RPMI8226 (cell line): ENCODE measurements at regions not wholly inside any gene's neighbourhood (a gene's known extent, or its start where the extent isn't known, plus 50 kb on each side); places are given as distances from the start of the nearest gene placed in this dataset.
"Not testable (repeated sequence)": the region's sequence is repeated elsewhere in the genome, so short reads cannot be mapped to it uniquely, and the experiment has no call there.

Source experiments
- DNase-seq: peaks from one replicate; pipeline ENCODE4 v3.0.0-alpha.2; 2015

DNA sequence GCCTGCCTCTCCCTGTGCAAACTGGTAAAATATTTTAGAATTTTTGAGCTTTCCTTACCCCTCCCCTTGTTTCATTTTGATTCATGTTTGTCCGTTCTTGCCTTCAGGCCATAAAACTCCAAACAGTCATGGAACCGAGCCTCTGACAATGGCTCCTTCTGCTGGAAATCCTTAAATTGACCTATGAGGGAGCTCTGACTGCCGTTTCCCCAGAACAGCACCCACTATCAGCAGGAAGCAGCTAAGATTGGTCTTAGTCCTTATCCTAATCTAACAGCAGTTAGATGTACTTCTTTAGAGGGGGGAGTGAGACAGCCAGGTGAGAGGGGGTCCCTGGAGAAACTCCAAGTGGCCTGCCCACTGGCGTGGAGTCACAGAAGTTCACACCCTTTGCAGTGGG lies 106.7 kb downstream of the FAM174A start:
- DNase-seq: no peak

DNA sequence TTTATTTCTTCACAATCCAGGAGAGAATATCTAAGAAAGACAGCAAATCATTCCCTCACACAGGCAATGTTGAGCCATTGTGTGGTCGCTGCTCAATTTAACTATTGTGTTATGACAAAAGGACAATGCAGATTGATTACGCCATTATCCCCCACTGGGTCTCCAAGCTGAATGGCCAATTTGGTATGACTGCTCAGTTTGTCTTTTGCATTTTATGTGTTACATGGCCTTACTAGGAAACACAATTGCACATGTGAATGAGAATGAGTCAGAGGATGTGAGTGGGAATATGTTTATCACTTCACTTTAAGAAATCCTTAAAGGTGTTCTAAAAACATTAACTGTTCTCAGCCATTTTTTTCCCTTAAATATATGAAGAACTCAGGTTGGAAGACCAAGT lies 108.3 kb downstream of the FAM174A start:
- no peak for DNase-seq

- no peak for DNase-seq
Measured at GRCh38 chr5:100644185-100644584, 109.0 kb downstream of the FAM174A start.

DNA sequence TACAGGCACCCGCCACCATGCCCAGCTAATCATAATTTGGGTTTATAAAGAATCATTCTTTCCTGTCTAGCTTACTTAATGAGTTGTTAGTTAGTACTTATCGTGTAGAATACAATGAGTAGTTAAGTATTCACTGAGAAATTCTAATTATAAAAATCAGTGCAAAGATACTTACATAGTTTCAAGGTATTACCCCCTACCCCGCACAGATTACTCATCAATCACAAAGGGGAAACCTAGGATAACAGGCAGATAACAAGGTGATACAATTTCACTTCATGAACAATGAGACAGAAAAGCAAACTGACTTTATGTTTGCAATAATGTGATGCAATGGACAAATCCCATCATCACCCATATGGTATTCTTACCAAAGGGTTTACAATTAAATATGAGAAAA lies 109.6 kb downstream of the FAM174A start:
- DNase-seq: no peak

GRCh38 chr5:100646011-100646410 lies 110.8 kb downstream of the FAM174A start:
- DNase-seq: no peak

DNA sequence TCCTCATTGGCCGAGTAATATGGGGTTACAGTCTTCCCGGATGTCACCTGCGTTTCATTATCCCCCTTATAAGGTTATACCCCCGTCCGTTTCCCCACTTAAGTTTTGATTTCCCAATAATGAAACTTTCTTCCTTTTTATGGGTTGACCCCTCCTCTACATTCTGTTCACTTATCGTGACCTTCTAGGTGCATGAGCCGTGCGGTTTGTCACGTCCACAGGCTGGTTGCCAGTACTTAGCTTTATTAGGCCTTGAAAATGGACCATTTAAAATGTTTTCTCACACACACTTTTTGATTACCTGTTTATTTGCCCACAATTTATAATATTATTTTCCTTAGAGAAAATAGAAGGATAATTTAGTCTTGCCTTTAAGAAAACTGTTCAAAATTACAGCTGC lies 111.5 kb downstream of the FAM174A start:
- no peak for DNase-seq

- DNase-seq: peak; percentile 89
Measured at GRCh38 chr5:100647461-100648230, 112.5 kb downstream of the FAM174A start.

DNA sequence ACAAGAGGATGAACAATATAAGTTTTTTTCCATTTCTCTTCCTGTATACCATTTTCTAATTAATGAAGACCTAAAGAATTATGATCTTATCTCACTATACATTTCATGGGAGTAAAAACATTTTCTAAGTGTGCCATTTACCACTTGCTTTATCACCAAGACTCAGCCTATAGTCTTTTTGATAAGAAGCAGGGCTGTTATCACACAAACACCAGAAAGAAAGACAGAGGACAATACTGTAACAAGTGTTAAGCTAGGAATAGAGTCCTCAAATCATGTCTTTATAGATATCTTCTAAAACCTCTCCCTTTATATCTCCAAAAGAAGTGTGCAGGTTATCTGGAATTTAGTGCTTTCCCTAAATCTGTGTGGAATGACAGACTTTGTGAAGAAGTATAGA lies 119.7 kb downstream of the FAM174A start:
- no peak for DNase-seq

GRCh38 chr5:100656771-100657170 lies 121.6 kb downstream of the FAM174A start:
- DNase-seq: not testable (repeated sequence)

DNA sequence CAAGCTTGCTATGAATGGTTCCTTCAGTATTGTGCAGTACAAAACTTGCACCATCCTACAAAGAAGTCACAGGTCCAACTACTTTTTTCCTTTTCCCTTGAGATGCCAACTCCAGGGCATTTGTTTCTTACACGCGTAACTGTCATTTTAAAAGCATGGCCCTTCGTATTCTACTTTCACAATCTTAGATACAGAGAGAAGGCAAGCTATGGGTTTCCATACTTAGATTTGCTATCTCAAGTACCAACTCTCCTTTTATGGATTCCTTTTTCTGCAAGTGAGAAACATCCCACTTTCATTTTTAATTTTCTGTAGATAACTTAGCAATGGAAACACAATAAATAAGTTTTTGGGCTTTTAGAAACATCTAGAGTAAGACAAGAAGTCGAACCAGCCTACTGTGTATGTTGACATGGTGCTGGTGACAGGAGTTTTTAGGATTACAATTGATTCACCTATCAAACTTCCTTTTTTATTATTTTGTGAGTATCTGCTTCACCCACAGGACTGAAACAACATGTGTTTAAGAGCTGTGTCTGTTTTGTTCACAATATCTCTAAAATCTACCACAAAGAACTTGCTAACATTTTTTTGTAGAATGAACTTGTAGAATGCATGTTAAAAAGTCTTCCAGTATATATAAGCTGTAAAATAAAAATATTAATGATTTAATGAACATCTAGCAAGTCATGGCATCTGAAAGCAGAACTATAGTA lies 124.1 kb downstream of the FAM174A start:
- no peak for DNase-seq

DNA sequence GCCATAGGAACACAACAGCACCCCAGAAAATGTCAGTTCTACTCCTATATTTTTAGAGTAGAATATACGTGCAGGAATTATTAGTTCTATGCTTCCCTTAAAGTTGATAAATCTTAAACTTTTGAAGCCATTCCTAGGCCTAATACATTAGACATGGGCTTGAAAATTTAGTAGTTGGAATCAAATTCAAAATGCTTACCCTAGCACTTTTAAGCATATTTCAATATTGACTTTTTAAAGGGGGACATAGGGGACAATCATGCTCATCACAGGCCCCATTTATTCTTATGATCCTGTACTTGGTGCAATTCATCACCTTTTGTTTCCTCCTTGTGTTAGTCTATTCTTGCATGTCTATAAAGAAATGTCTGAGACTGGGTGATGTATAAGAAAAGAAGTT lies 129.0 kb downstream of the FAM174A start:
- DNase-seq: no peak

- DNase-seq: no peak
Measured at GRCh38 chr5:100667161-100667630, 132.0 kb downstream of the FAM174A start.

GRCh38 chr5:100668511-100668910 lies 133.3 kb downstream of the FAM174A start:
- no peak for DNase-seq

GRCh38 chr5:100676817-100677631 lies 141.8 kb downstream of the FAM174A start:
- DNase-seq: no peak

DNA sequence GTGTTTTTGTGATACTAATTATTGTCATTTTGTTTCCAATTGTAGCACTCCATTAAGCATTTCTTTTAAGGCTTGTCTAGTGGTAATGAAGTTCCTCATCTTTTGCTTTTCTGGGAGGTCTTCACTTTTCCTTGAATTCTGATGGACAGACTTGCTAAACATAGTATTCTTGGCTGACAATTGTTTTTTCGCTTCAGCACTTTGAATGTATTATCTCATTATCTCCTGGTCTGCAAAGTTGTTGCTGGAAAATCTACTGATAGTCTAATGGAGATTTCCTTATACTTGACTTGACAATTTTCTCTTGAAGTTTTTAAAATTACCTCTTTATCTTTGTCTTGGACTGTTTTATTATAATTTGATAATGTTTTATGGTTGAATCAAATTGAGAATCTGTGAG lies 147.5 kb downstream of the FAM174A start:
- DNase-seq: no peak

GRCh38 chr5:100683881-100684280 lies 148.7 kb downstream of the FAM174A start:
- DNase-seq: no peak

DNA sequence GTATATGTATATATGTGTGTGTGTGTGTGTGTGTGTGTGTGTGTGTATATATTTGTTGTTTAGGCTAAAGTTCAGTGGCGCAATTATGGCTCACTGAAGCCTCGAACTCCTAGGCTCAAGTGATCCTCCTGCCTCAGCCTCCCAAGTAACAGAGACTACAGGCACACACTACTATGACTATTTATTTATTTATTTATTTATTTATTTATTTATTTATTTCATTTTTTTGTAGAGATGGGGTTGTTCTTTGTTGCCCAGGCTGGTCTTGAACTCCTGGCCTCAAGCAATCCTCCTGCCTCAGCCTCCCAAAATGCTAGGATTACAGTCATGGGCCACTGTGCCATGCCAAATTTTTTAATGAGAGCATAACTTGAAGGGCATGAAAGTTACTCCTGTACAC lies 149.9 kb downstream of the FAM174A start:
- DNase-seq: not testable (repeated sequence)

- DNase-seq: not testable (repeated sequence)
Measured at GRCh38 chr5:100688834-100689233, 153.7 kb downstream of the FAM174A start.

DNA sequence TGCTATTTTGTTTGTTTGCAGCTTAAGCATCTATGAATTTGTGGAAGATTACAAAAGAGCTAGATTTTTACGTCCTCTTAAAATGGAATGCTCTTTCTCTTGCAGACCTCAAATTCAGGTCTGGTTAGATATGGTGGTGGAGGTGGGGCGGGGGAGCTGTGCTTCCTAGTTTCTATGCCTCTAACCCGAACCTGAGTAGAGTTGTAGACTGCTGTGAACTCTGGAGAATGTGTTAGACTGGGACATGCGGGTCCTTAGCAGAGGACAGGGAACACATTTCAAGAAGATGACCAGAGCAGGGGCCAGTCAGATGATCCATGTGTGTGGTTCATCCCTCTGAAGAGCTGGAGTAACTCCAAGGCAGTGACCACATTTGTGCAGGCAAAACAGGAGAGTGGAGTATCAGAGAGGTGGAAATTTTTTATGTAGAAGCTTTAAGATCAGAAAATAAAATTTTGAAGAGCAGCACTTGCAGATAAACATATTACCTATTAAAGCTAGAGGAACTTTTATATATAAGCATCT lies 154.9 kb downstream of the FAM174A start:
- DNase-seq: no peak

- no peak for DNase-seq
Measured at GRCh38 chr5:100691085-100691484, 155.9 kb downstream of the FAM174A start.

DNA sequence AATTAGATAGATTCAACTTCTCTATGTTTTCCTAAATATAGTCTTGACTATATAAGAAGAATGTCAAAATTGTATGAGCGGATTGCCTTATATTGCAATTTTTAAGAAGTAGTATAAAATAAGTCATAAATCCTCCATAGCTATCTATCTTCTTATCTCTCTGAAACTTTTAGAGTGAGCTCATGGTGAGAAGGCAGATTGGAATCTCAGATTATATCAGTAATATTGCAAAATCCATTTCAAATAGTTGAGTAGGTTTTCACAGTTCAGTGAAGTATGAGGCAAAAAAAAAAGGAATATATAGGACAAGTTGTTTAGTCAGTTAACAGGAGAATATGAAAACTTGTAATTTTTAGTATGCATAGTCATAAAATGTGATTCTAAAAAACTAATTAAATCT lies 156.4 kb downstream of the FAM174A start:
- DNase-seq: no peak

DNA sequence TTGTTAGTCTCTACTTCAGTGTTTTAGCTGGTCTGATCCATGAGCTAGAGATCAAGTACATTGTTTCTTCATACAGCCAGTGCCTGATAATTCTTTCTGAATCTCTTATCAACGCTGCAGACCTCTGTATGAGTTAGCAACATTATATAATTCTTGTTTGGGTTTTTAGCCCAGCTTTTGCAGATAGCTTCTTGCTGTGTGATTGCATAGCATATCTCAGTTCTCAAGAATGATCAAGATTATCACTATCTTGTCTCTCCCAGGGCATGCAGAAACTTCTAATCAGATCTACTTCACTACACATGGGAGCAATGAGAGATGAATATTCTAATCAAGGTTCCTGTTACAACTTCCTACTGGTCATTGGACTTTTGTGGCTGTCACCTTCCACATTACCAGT lies 158.3 kb downstream of the FAM174A start:
- DNase-seq: no peak

- no peak for DNase-seq
Measured at GRCh38 chr5:100694100-100694499, 158.9 kb downstream of the FAM174A start.
